HepG2 (cell line): ENCODE measurements at regions not wholly inside any gene's neighbourhood (a gene's known extent, or its start where the extent isn't known, plus 50 kb on each side); places are given as distances from the start of the nearest gene placed in this dataset.

ENCODE experiments used
- ATAC-seq: fragments of 200-7000 bp; cut with Tn5 transposase; 3 replicates; pipeline ENCODE4 v1.9.1; 2020; ENCODE audit warnings: mild to moderate bottlenecking, moderate library complexity
- BruUV-seq: library from RNA; stranded (reverse); fragments of 400-500 nt; replicated peaks from 2 replicates; lab custom pipeline; 2021; lab: Mats Ljungman, UMichigan
- CTCF ChIA-PET: fragments of 300-600 bp; formaldehyde crosslinking; extraction: SDS; loops from one replicate; lab custom pipeline; 2021; ENCODE audit warnings: low total read pairs, inconsistent platforms, low intra/inter-chr PET ratio; lab: Yijun Ruan, JAX
- POLR2A ChIA-PET: fragments of 350-600 bp; sonication (Branson Sonifier 250); formaldehyde crosslinking; loops from one replicate; lab custom pipeline; 2020; ENCODE audit warnings: antibody characterized with exemption, inconsistent platforms; lab: Yijun Ruan, JAX
- DNase-seq: peaks from one replicate; pipeline ENCODE4 v3.0.0-alpha.2; 2015; ENCODE audit warnings: low spot score
- FAIRE-seq: peaks from 3 replicates; lab custom pipeline; 2011; peaks lifted over from hg19 to GRCh38; lab: Jason Lieb, UNC
- H2AFZ ChIP-seq: one replicate; pipeline ENCODE4 v1.6.1; 2011; ENCODE audit warnings: low read length, inconsistent platforms
- H3K27ac ChIP-seq: fragments of 300-600 bp; 3 replicates; pipeline ENCODE4 v1.8.0; 2011; ENCODE audit warnings: mixed run types, mild to moderate bottlenecking, mixed read lengths, low read length, inconsistent platforms; ENCODE audit not compliant: insufficient read depth; ENCODE audit errors: extremely low read length
- H3K27me3 ChIP-seq, 2 experiments: fragments of 200-600 bp in 1 of 2; 2 replicates in 1 of 2; 3 replicates in 1 of 2; pipeline versions ENCODE4 v1.6.0 to v1.8.0; 2011; ENCODE audit warnings: low read length in 2 of 2, mild to moderate bottlenecking in 2 of 2, moderate library complexity in 2 of 2, inconsistent platforms in 1 of 2; ENCODE audit not compliant: insufficient read depth in 2 of 2, control insufficient read depth in 1 of 2
- H3K36me3 ChIP-seq, 2 experiments: fragments of 200-600 bp in 1 of 2; replicated peaks in 1 of 2; 2 replicates in 1 of 2; 3 replicates in 1 of 2; pipeline versions ENCODE4 v1.5.1 to v1.8.0; 2011; ENCODE audit warnings: low read length in 2 of 2, inconsistent platforms in 1 of 2; ENCODE audit not compliant: insufficient read depth in 2 of 2, control insufficient read depth in 1 of 2
- H3K4me1 ChIP-seq: 2 replicates; pipeline ENCODE4 v1.5.1; 2012; ENCODE audit warnings: low read length, inconsistent platforms; ENCODE audit not compliant: insufficient read depth
- H3K4me2 ChIP-seq: 2 replicates; pipeline ENCODE4 v1.6.0; 2011; ENCODE audit warnings: low read depth, low read length, inconsistent platforms
- H3K4me3 ChIP-seq, 3 experiments: fragments of 200-600 bp in 1 of 3; sonication (generic), shearing (Covaris generic) in 1 of 3; replicated peaks in 1 of 3; 2 replicates each; pipeline ENCODE4 v1.5.1; 2011 to 2016; ENCODE audit warnings: low read length in 3 of 3, inconsistent platforms in 2 of 3, low read depth in 2 of 3, mild to moderate bottlenecking in 2 of 3, control low read depth in 1 of 3, mixed read lengths in 1 of 3; ENCODE audit not compliant: insufficient read depth in 1 of 3
- H3K79me2 ChIP-seq: one replicate; pipeline ENCODE4 v1.6.1; 2011; ENCODE audit warnings: low read length, inconsistent platforms; ENCODE audit not compliant: insufficient read depth
- H3K9ac ChIP-seq: 2 replicates; pipeline ENCODE4 v1.6.0; 2011; ENCODE audit warnings: mild to moderate bottlenecking, low read depth, low read length, inconsistent platforms; ENCODE audit not compliant: insufficient read depth
- H3K9me3 ChIP-seq: 2 replicates; pipeline ENCODE4 v1.5.1; 2012; ENCODE audit warnings: mild to moderate bottlenecking, low read length
- H4K20me1 ChIP-seq: 2 replicates; pipeline ENCODE4 v1.6.0; 2011; ENCODE audit warnings: inconsistent platforms, mild to moderate bottlenecking, low read length, moderate library complexity; ENCODE audit not compliant: insufficient read depth
- AKNA ChIP-seq: sonication (generic); formaldehyde crosslinking; IDR thresholded peaks from 2 replicates; pipeline ENCODE4 v1.4.0; 2020; ENCODE audit warnings: missing genetic modification reagents, borderline replicate concordance
- BCL6 ChIP-seq: IDR thresholded peaks from 2 replicates; pipeline ENCODE4 v1.6.1; 2016; ENCODE audit warnings: missing genetic modification reagents, missing compliant biosample characterization
- CERS6 ChIP-seq: sonication (generic); formaldehyde crosslinking; IDR thresholded peaks from 2 replicates; pipeline ENCODE4 v1.5.0; 2020; ENCODE audit warnings: missing genetic modification reagents
- GATAD2A ChIP-seq: IDR thresholded peaks from 2 replicates; pipeline ENCODE4 v1.6.1; 2016
- MXI1 ChIP-seq: IDR thresholded peaks from 3 replicates; pipeline ENCODE4 v1.6.1; 2012; ENCODE audit warnings: low read depth, low read length, inconsistent platforms, borderline replicate concordance
- ZC3H13 ChIP-seq: sonication (generic); formaldehyde crosslinking; IDR thresholded peaks from 2 replicates; pipeline ENCODE4 v1.8.1; 2023; ENCODE audit warnings: mild to moderate bottlenecking, missing genetic modification reagents, moderate library complexity
- ZNF280B ChIP-seq: sonication (generic); formaldehyde crosslinking; IDR thresholded peaks from 2 replicates; pipeline ENCODE4 v1.5.0; 2020; ENCODE audit warnings: missing genetic modification reagents, mild to moderate bottlenecking, borderline replicate concordance
- ZNF318 ChIP-seq: sonication (generic); formaldehyde crosslinking; IDR thresholded peaks from 2 replicates; pipeline ENCODE4 v1.4.0; 2020; ENCODE audit warnings: mild to moderate bottlenecking, missing genetic modification reagents
- ZNF563 ChIP-seq: sonication (generic); formaldehyde crosslinking; IDR thresholded peaks from 2 replicates; pipeline ENCODE4 v1.8.0; 2022; ENCODE audit warnings: mild to moderate bottlenecking, moderate library complexity, missing genetic modification reagents
- ZNF773 ChIP-seq: sonication (generic); formaldehyde crosslinking; IDR thresholded peaks from 2 replicates; pipeline ENCODE4 v1.4.0; 2020; ENCODE audit warnings: missing genetic modification reagents, borderline replicate concordance
- in situ Hi-C: cut with HindIII; loops from 2 replicates; pipeline ENCODE4 v1.10.0; 2017; ENCODE audit warnings: low pct_unique_long_range_greater_than_20kb; ENCODE audit not compliant: extremely low pct_ligation_motif_present
- intact Hi-C: fragments of 100-400 bp; cut with micrococcal nuclease; formaldehyde crosslinking; loops from one replicate; pipeline ENCODE4 v1.10.0; 2022; ENCODE audit not compliant: unreplicated experiment

GRCh38 chr2:41464395-41464794 lies 583.4 kb upstream of the PKDCC start:
- H3K27me3 ChIP-seq, result no peaks in the 10 kb centered on the region
- ATAC-seq (peak; percentile 47; the same call in 2 of the 3 replicates), FAIRE-seq (no peak), DNase-seq (no peak)
- H3K27ac ChIP-seq, result no peak overlapping the region
- BruUV-seq, result no TSS peak
- H2AFZ ChIP-seq, result no peak overlapping the region
- H4K20me1 ChIP-seq, result no peaks in the 10 kb centered on the region
- intact Hi-C loops, result no loop called here
- no peaks in the 10 kb centered on the region for H3K4me1 ChIP-seq
- H3K79me2 ChIP-seq, result no peaks in the 10 kb centered on the region
- in situ Hi-C loops, result no loop called here
- no peak overlapping the region for H3K9ac ChIP-seq
- CTCF ChIA-PET, result no interaction called here
- H3K36me3 ChIP-seq, result no peaks in the 10 kb centered on the region
- POLR2A ChIA-PET, result no interaction called here
- no peak overlapping the region for H3K4me2 ChIP-seq
- H3K9me3 ChIP-seq, result no peaks in the 10 kb centered on the region
- H3K4me3 ChIP-seq, result no peak overlapping the region
- TF ChIP-seq MXI1 (no peak), GATAD2A (CRISPR knock-in tag) (no peak), ZNF280B (CRISPR knock-in tag) (no peak), CERS6 (CRISPR knock-in tag) (no peak), ZNF773 (no peak), ZC3H13 (no peak), ZNF563 (no peak), BCL6 (CRISPR knock-in tag) (no peak), AKNA (CRISPR knock-in tag) (no peak), ZNF318 (CRISPR knock-in tag) (no peak)
